ENCODE measurements at regions not wholly inside any gene's neighbourhood (a gene's known extent, or its start where the extent isn't known, plus 50 kb on each side); places are given as distances from the start of the nearest gene placed in this dataset.

DNA sequence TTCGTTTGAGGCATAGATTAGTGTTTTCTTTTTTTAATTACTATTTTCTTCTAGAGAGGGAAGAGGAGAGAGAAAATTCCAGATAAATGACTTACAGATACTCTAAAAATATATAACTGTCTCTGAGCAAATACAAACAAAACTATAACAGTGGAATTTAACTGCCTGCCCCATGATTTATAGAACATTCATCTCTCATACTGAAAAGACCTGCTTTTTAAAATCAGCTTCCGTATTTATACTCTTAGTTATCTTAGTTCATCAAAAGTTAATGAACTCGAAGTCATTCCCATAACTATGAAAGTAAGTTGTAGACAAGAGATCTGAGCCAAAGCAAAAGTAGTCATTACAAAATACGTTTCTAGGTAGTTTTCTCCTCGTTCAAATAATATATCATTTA is 123.8 kb upstream of the DMRT1 start (continued):
- TF ChIP-seq REST (IDR thresholded peaks at IDR 0.05; ENCODE audit: low read depth, low read length) (no peak), CHD1 (IDR thresholded peaks at IDR 0.05; ENCODE audit: low read depth, low read length) (no peak), STAT3 (IDR thresholded peaks at IDR 0.05; ENCODE audit: low read depth, low read length) (no peak), FOXM1 (IDR thresholded peaks at IDR 0.05; ENCODE audit: low read depth, low read length) (no peak), RB1 (IDR thresholded peaks at IDR 0.05; ENCODE audit: borderline replicate concordance) (no peak), EED (IDR thresholded peaks at IDR 0.05; ENCODE audit: low read depth) (no peak), KDM1A (IDR thresholded peaks at IDR 0.05; ENCODE audit: borderline replicate concordance) (no peak)

- CTCF ChIA-PET: interaction anchor here (1.0 to 1.2 kb wide), 3 partner anchors 9 to 287 kb away, joined by 3 to 4 read pairs (median 4); no protein-coding TSS in a partner anchor
- Histone ChIP-seq H3K4me3 (no peak overlapping the region), H4K20me1 (ENCODE audit: control insufficient read depth, insufficient read depth) (no peaks in the 10 kb centered on the region), H3K27me3 (replicated peaks in 1 of 2; ENCODE audit: control insufficient read depth in 2 of 2, insufficient read depth in 2 of 2, low read length in 1 of 2) (peaks cover 0 to 2% of the 10 kb centered on the region in 2 experiments; a peak in 2 of 4 replicates), H2AFZ (ENCODE audit: control insufficient read depth, low read depth, low read length) (no peak overlapping the region), H3K36me3 (ENCODE audit: control insufficient read depth in 2 of 2, insufficient read depth in 2 of 2, low read length in 1 of 2) (no peaks in the 10 kb centered on the region), H3K79me2 (ENCODE audit: control insufficient read depth, insufficient read depth, low read length) (no peaks in the 10 kb centered on the region), H3K9me3 (replicated peaks; ENCODE audit: control insufficient read depth, insufficient read depth, low read length) (no peaks in the 10 kb centered on the region), H3K4me2 (ENCODE audit: control insufficient read depth, insufficient read depth) (no peak overlapping the region), H3K9ac (ENCODE audit: control insufficient read depth, insufficient read depth, low read length) (no peak overlapping the region), H3K27ac (ENCODE audit: control insufficient read depth, insufficient read depth) (no peak overlapping the region), H3K4me1 (ENCODE audit: control insufficient read depth, insufficient read depth, low read length) (no peaks in the 10 kb centered on the region)
- intact Hi-C loops (cut with micrococcal nuclease; ENCODE audit: unreplicated experiment): no loop called here
- SMC1A ChIA-PET (ENCODE audit: uncharacterized antibody, unreplicated experiment): no interaction called here
- 23% methylated on average over 5 of the region's 5 CpGs for WGBS (ENCODE audit: insufficient coverage, insufficient replicate concordance, low lambda C conversion rate, missing lambda C conversion rate)
- DNase-seq (ENCODE audit: low read depth, low spot score): no peak
- in situ Hi-C loops (cut with MboI): no loop called here
- BruUV-seq (replicated peaks): no TSS peak
- no peak for FAIRE-seq
- POLR2A ChIA-PET: no interaction called here
- ATAC-seq: peak; percentile 24; the same call in 1 of the 3 replicates
- RAD21 ChIA-PET (ENCODE audit: unreplicated experiment): no interaction called here
- TF ChIP-seq JUND (IDR thresholded peaks at IDR 0.05; ENCODE audit: low read depth, low read length) (no peak), NFXL1 (IDR thresholded peaks at IDR 0.05; ENCODE audit: borderline replicate concordance) (no peak), RELA (IDR thresholded peaks at IDR 0.05; ENCODE audit: borderline replicate concordance, partially characterized antibody) (no peak), CHD1 (IDR thresholded peaks at IDR 0.05; ENCODE audit: low read depth, low read length) (no peak), MAX (IDR thresholded peaks at IDR 0.05; ENCODE audit: low read depth, low read length) (no peak), IRF4 (IDR thresholded peaks at IDR 0.05; ENCODE audit: low read depth, low read length) (no peak), CBX3 (IDR thresholded peaks at IDR 0.05; ENCODE audit: borderline replicate concordance, low read depth) (no peak), NFYA (IDR thresholded peaks at IDR 0.05; ENCODE audit: borderline replicate concordance, low read depth, low read length) (no peak), CBX5 (IDR thresholded peaks at IDR 0.05; ENCODE audit: low read depth) (no peak), HCFC1 (IDR thresholded peaks at IDR 0.05; ENCODE audit: low read length) (no peak), RCOR1 (conservative IDR thresholded peaks at IDR 0.05; ENCODE audit: low read depth, low read length) (no peak)
- TF ChIP-seq, protein P1, sequence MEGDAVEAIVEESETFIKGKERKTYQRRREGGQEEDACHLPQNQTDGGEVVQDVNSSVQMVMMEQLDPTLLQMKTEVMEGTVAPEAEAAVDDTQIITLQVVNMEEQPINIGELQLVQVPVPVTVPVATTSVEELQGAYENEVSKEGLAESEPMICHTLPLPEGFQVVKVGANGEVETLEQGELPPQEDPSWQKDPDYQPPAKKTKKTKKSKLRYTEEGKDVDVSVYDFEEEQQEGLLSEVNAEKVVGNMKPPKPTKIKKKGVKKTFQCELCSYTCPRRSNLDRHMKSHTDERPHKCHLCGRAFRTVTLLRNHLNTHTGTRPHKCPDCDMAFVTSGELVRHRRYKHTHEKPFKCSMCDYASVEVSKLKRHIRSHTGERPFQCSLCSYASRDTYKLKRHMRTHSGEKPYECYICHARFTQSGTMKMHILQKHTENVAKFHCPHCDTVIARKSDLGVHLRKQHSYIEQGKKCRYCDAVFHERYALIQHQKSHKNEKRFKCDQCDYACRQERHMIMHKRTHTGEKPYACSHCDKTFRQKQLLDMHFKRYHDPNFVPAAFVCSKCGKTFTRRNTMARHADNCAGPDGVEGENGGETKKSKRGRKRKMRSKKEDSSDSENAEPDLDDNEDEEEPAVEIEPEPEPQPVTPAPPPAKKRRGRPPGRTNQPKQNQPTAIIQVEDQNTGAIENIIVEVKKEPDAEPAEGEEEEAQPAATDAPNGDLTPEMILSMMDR (IDR thresholded peaks at IDR 0.05 in 2 of 3, conservative IDR thresholded peaks at IDR 0.05 in 1 of 3; ENCODE audit: control insufficient read depth in 2 of 3, extremely low read depth in 1 of 3, insufficient read depth in 1 of 3, low read depth in 3 of 3, low read length in 3 of 3): no peak
These were observed 121.1 kb upstream of the DMRT1 start for GRCh38 chr9:720239-720881.

All from GM12878 (cell line).